ENCODE measurements at regions not wholly inside any gene's neighbourhood (a gene's known extent, or its start where the extent isn't known, plus 50 kb on each side); places are given as distances from the start of the nearest gene placed in this dataset.

DNA sequence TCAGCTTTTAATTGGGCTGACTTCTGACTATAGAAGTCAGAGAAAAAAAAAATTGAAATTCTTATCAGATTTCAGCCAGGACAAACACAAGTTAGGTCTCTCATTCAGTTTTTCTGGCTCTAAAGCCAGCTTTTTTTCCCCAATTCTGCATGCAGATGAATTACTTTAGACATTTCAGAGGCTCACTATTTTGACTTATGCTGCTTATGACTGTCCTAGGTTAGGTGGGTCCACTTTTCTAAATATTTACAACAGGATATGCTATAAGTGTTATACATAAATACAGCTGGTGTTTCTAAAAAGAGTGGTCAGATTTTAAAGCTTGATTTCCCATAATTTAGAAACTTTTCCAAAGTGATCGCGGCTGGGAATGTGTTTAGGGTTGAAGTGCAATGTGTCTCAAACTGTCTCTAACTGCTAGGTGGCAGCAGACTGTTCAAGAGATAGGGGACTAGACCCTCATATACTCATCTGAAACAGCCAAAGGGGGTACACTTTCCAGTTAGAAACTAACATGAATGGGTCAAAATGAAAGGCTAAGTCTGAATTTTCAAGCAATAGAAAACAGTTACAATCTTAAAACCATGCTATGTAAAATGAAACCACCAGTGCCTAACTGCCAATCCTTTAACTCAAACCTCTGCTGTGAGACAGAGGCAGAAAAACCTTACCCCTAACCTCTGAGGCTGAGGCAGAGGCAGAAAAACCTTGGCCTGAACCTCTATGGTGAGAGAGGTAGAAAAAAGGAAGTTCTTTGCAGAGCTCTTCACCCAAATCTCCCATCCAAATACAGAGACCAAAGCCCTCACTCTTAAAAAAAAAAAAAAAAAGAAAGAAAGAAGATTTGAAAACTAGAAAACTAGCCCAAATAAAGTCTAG is 596.0 kb downstream of the NTRK3 start:
- DNase-seq (ENCODE audit: low spot score), result no peak
- Histone ChIP-seq H3K9me2 (ENCODE audit: insufficient read depth, low read length) (no peaks in the 10 kb centered on the region), H3K4me2 (ENCODE audit: low read length) (no peak overlapping the region), H3K27ac (ENCODE audit: low read depth, low read length, poor library complexity, severe bottlenecking) (no peak overlapping the region), H3K4me1 (ENCODE audit: insufficient read depth, low read length, poor library complexity, severe bottlenecking) (no peaks in the 10 kb centered on the region), H3K4me3 (ENCODE audit: low read depth, low read length, poor library complexity, severe bottlenecking) (no peak overlapping the region), H4K20me1 (ENCODE audit: insufficient read depth, low read length) (no peaks in the 10 kb centered on the region), H2AFZ (ENCODE audit: low read length) (no peak overlapping the region), H3K79me2 (ENCODE audit: insufficient read depth, low read depth, low read length) (no peaks in the 10 kb centered on the region), H3K36me3 (ENCODE audit: insufficient read depth, low read length) (no peaks in the 10 kb centered on the region), H3K9me3 (ENCODE audit: low read length) (no peaks in the 10 kb centered on the region)
- ChIA-PET POLR2A (interaction anchor here (0.6 kb wide), 1 partner anchor 106 kb away, joined by 3 read pairs; no protein-coding TSS in a partner anchor), CTCF (ENCODE audit: unreplicated experiment) (no interaction called here)
- no TSS peak for BruUV-seq (replicated peaks)
- intact Hi-C loops (cut with micrococcal nuclease; ENCODE audit: unreplicated experiment), result no loop called here
- no peak for TF ChIP-seq EZH2phosphoT487 (IDR thresholded peaks at IDR 0.05; ENCODE audit: borderline replicate concordance, low read depth, low read length)
- TF ChIP-seq, protein P1, sequence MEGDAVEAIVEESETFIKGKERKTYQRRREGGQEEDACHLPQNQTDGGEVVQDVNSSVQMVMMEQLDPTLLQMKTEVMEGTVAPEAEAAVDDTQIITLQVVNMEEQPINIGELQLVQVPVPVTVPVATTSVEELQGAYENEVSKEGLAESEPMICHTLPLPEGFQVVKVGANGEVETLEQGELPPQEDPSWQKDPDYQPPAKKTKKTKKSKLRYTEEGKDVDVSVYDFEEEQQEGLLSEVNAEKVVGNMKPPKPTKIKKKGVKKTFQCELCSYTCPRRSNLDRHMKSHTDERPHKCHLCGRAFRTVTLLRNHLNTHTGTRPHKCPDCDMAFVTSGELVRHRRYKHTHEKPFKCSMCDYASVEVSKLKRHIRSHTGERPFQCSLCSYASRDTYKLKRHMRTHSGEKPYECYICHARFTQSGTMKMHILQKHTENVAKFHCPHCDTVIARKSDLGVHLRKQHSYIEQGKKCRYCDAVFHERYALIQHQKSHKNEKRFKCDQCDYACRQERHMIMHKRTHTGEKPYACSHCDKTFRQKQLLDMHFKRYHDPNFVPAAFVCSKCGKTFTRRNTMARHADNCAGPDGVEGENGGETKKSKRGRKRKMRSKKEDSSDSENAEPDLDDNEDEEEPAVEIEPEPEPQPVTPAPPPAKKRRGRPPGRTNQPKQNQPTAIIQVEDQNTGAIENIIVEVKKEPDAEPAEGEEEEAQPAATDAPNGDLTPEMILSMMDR (conservative IDR thresholded peaks at IDR 0.05; ENCODE audit: low read length), result no peak

DNA sequence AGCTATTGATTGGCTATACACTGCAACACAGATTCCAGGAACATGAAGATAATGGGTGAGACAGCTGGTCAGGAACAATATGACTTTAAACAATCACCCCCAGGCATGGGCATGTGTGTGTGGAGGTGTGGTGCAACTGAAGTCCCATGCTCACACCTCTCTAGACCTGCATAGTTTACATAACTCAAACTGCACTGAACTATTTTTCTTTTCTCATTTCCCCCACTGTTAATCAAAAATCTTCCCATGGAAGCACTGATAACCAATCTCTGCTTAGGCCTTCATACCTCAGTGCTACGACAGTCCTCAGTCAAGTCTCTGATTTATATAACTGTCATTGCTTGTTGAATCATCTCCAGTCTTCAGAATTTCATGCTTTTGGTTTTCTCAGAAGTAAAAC is 600.2 kb downstream of the NTRK3 start:
- Histone ChIP-seq H2AFZ (ENCODE audit: low read length) (no peak overlapping the region), H3K4me3 (ENCODE audit: low read depth, low read length, poor library complexity, severe bottlenecking) (no peak overlapping the region), H3K9me3 (ENCODE audit: low read length) (no peaks in the 10 kb centered on the region), H3K4me1 (ENCODE audit: insufficient read depth, low read length, poor library complexity, severe bottlenecking) (no peaks in the 10 kb centered on the region), H3K79me2 (ENCODE audit: insufficient read depth, low read depth, low read length) (no peaks in the 10 kb centered on the region), H4K20me1 (ENCODE audit: insufficient read depth, low read length) (no peaks in the 10 kb centered on the region), H3K4me2 (ENCODE audit: low read length) (no peak overlapping the region), H3K27ac (ENCODE audit: low read depth, low read length, poor library complexity, severe bottlenecking) (no peak overlapping the region), H3K36me3 (ENCODE audit: insufficient read depth, low read length) (no peaks in the 10 kb centered on the region), H3K9me2 (ENCODE audit: insufficient read depth, low read length) (no peaks in the 10 kb centered on the region)
- TF ChIP-seq, protein P1 (conservative IDR thresholded peaks at IDR 0.05; ENCODE audit: low read length), result no peak
- no peak for TF ChIP-seq EZH2phosphoT487 (IDR thresholded peaks at IDR 0.05; ENCODE audit: borderline replicate concordance, low read depth, low read length)
- no peak for DNase-seq (ENCODE audit: low spot score)
- intact Hi-C loops (cut with micrococcal nuclease; ENCODE audit: unreplicated experiment), result no loop called here
- CTCF ChIA-PET (ENCODE audit: unreplicated experiment), result no interaction called here
- POLR2A ChIA-PET, result no interaction called here
- BruUV-seq (replicated peaks), result no TSS peak

DNA sequence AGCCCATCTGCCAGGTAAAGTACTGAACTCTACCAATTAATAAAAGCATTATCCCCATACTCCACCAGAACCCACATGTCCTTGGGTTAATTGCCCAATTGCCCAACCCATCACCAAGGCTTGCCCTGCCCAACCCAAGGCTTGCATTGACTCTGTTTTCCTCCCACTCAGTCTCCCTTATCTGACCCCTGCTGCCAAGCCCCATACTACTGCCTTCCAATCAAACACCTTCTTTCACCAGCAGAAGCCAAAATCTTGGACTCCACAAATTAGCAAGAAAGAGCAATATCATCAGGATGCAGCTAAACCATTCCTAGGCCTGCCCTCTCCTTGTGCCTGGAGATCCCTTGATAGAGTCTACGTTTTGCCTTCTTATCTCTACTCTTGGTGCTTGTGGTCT is 602.9 kb downstream of the NTRK3 start:
- no peaks in the 10 kb centered on the region for H3K9me3 ChIP-seq (ENCODE audit: low read length)
- TF ChIP-seq EZH2phosphoT487 (IDR thresholded peaks at IDR 0.05; ENCODE audit: borderline replicate concordance, low read depth, low read length), result no peak
- TF ChIP-seq, protein P1 (conservative IDR thresholded peaks at IDR 0.05; ENCODE audit: low read length), result no peak
- no peaks in the 10 kb centered on the region for H3K9me2 ChIP-seq (ENCODE audit: insufficient read depth, low read length)
- CTCF ChIA-PET (ENCODE audit: unreplicated experiment), result no interaction called here
- H3K27ac ChIP-seq (ENCODE audit: low read depth, low read length, poor library complexity, severe bottlenecking), result no peak overlapping the region
- intact Hi-C loops (cut with micrococcal nuclease; ENCODE audit: unreplicated experiment), result no loop called here
- no TSS peak for BruUV-seq (replicated peaks)
- no peaks in the 10 kb centered on the region for H4K20me1 ChIP-seq (ENCODE audit: insufficient read depth, low read length)
- H3K36me3 ChIP-seq (ENCODE audit: insufficient read depth, low read length), result no peaks in the 10 kb centered on the region
- no peak for DNase-seq (ENCODE audit: low spot score)
- no peaks in the 10 kb centered on the region for H3K4me1 ChIP-seq (ENCODE audit: insufficient read depth, low read length, poor library complexity, severe bottlenecking)
- H3K79me2 ChIP-seq (ENCODE audit: insufficient read depth, low read depth, low read length), result no peaks in the 10 kb centered on the region
- no peak overlapping the region for H3K4me2 ChIP-seq (ENCODE audit: low read length)
- no peak overlapping the region for H3K4me3 ChIP-seq (ENCODE audit: low read depth, low read length, poor library complexity, severe bottlenecking)
- no peak overlapping the region for H2AFZ ChIP-seq (ENCODE audit: low read length)
- POLR2A ChIA-PET, result no interaction called here

All from OCI-LY7 (cell line).